GM13976 (cell line): ENCODE measurements at regions not wholly inside any gene's neighbourhood (a gene's known extent, or its start where the extent isn't known, plus 50 kb on each side); places are given as distances from the start of the nearest gene placed in this dataset.

Experiments
- DNase-seq: peaks from one replicate; pipeline ENCODE4 v3.0.0; 2012; ENCODE audit warnings: low spot score
- CTCF ChIP-seq: IDR thresholded peaks from 2 replicates; pipeline ENCODE4 v1.5.1; 2012; ENCODE audit warnings: borderline replicate concordance, mild to moderate bottlenecking; ENCODE audit not compliant: insufficient read depth; ENCODE audit errors: extremely low read depth, missing control alignments, control extremely low read depth
- in situ Hi-C: fragments of 300-500 bp; cut with MboI; formaldehyde crosslinking; loops from one replicate; pipeline ENCODE4 v1.12.0; 2022; ENCODE audit warnings: low sequenced_read_pairs, mixed read lengths, inconsistent platforms; ENCODE audit not compliant: unreplicated experiment

GRCh38 chr3:71917545-71917944 is 132.6 kb upstream of the PROK2 start:
- TF ChIP-seq CTCF, result no peak
- in situ Hi-C loops, result no loop called here
- no peak for DNase-seq

GRCh38 chr3:71916747-71917369 is 131.9 kb upstream of the PROK2 start:
- DNase-seq, result no peak
- in situ Hi-C loops, result no loop called here
- TF ChIP-seq CTCF, result no peak

GRCh38 chr3:71912839-71913495 is 128.0 kb upstream of the PROK2 start:
- no peak for DNase-seq
- in situ Hi-C loops, result no loop called here
- no peak for TF ChIP-seq CTCF

- TF ChIP-seq CTCF, result no peak
- no peak for DNase-seq
- in situ Hi-C loops, result no loop called here
Measured at GRCh38 chr3:71910108-71910507, 125.2 kb upstream of the PROK2 start.

- in situ Hi-C loops, result no loop called here
- no peak for DNase-seq
- no peak for TF ChIP-seq CTCF
Measured at GRCh38 chr3:71907996-71908395, 123.0 kb upstream of the PROK2 start.

- DNase-seq, result no peak
- in situ Hi-C loops, result no loop called here
- TF ChIP-seq CTCF, result no peak
Measured at GRCh38 chr3:71906976-71907375, 122.0 kb upstream of the PROK2 start.
